ENCODE measurements at regions not wholly inside any gene's neighbourhood (a gene's known extent, or its start where the extent isn't known, plus 50 kb on each side); places are given as distances from the start of the nearest gene placed in this dataset.

GRCh38 chr7:23959821-23960220 lies 249.8 kb downstream of the STK31 start:
- no peak for TF ChIP-seq CTCF (IDR thresholded peaks at IDR 0.05)
- no peak for TF ChIP-seq POLR2A (IDR thresholded peaks at IDR 0.05)
